SK-N-SH treated with all-trans-retinoic acid at 6 μM for 48 hours (cell line): ENCODE measurements at regions not wholly inside any gene's neighbourhood (a gene's known extent, or its start where the extent isn't known, plus 50 kb on each side); places are given as distances from the start of the nearest gene placed in this dataset.

Experiments used
- ATAC-seq: fragments of 200-7000 bp; cut with Tn5 transposase; 3 replicates; pipeline ENCODE4 v1.9.1; 2020; ENCODE audit warnings: mild to moderate bottlenecking, moderate library complexity
- ARNTL ChIP-seq: fragments of 450-650 bp; formaldehyde crosslinking; IDR thresholded peaks from 2 replicates; pipeline ENCODE4 v1.5.0; 2020; ENCODE audit warnings: low read depth, mild to moderate bottlenecking, moderate library complexity, borderline replicate concordance
- BACH2 ChIP-seq: fragments of 250-450 bp; sonication (Bioruptor Pico); IDR thresholded peaks from 2 replicates; pipeline ENCODE4 v1.9.0; 2021; ENCODE audit warnings: mild to moderate bottlenecking, borderline replicate concordance
- CSDC2 ChIP-seq: fragments of 250-450 bp; sonication (Bioruptor Pico); IDR thresholded peaks from 2 replicates; pipeline ENCODE4 v1.5.0; 2020; ENCODE audit warnings: mild to moderate bottlenecking, moderate library complexity
- ESRRG ChIP-seq: fragments of 250-450 bp; sonication (Bioruptor Pico); IDR thresholded peaks from 2 replicates; pipeline ENCODE4 v1.6.1; 2021; ENCODE audit warnings: mild to moderate bottlenecking
- GLIS3 ChIP-seq: fragments of 250-450 bp; sonication (Bioruptor Pico); IDR thresholded peaks from 2 replicates; pipeline ENCODE4 v1.5.0; 2020; ENCODE audit warnings: mild to moderate bottlenecking, moderate library complexity
- ISL1 ChIP-seq: fragments of 250-450 bp; sonication (Bioruptor Pico); IDR thresholded peaks from 2 replicates; pipeline ENCODE4 v2.1.2; 2022; ENCODE audit warnings: mild to moderate bottlenecking, moderate library complexity
- OSR1 ChIP-seq: fragments of 250-450 bp; sonication (Bioruptor Pico); IDR thresholded peaks from 2 replicates; pipeline ENCODE4 v1.8.0; 2022; ENCODE audit warnings: moderate library complexity, mild to moderate bottlenecking, inconsistent platforms
- RARB ChIP-seq: fragments of 250-450 bp; sonication (Bioruptor Pico); IDR thresholded peaks from 2 replicates; pipeline ENCODE4 v1.8.0; 2021; ENCODE audit warnings: mild to moderate bottlenecking, moderate library complexity
- SNAI2 ChIP-seq: fragments of 250-450 bp; sonication (Bioruptor Pico); IDR thresholded peaks from 2 replicates; pipeline ENCODE4 v1.5.0; 2020; ENCODE audit warnings: mild to moderate bottlenecking, moderate library complexity
- TCF4 ChIP-seq: fragments of 250-450 bp; sonication (Bioruptor Pico); IDR thresholded peaks from 2 replicates; pipeline ENCODE4 v1.8.0; 2021; ENCODE audit warnings: mild to moderate bottlenecking, moderate library complexity, borderline replicate concordance
- TOX ChIP-seq: fragments of 250-450 bp; sonication (Bioruptor Pico); IDR thresholded peaks from 2 replicates; pipeline ENCODE4 v1.8.0; 2021; ENCODE audit warnings: mild to moderate bottlenecking, moderate library complexity, borderline replicate concordance
- ZC3H10 ChIP-seq: fragments of 250-450 bp; sonication (Bioruptor Pico); IDR thresholded peaks from 2 replicates; pipeline ENCODE4 v1.5.1; 2021; ENCODE audit warnings: mild to moderate bottlenecking, moderate library complexity
- ZFP3 ChIP-seq: fragments of 250-450 bp; sonication (Bioruptor Pico); IDR thresholded peaks from 2 replicates; pipeline ENCODE4 v1.5.0; 2020; ENCODE audit warnings: mild to moderate bottlenecking, moderate library complexity
- ZFP30 ChIP-seq: fragments of 450-650 bp; formaldehyde crosslinking; IDR thresholded peaks from 2 replicates; pipeline ENCODE4 v1.5.0; 2022; ENCODE audit warnings: mild to moderate bottlenecking, moderate library complexity
- ZNF565 ChIP-seq: fragments of 450-650 bp; formaldehyde crosslinking; conservative IDR thresholded peaks from 2 replicates; pipeline ENCODE4 v1.5.0; 2020; ENCODE audit warnings: low read depth, mild to moderate bottlenecking, moderate library complexity
- ZNF70 ChIP-seq: fragments of 450-650 bp; formaldehyde crosslinking; IDR thresholded peaks from 2 replicates; pipeline ENCODE4 v1.5.0; 2020; ENCODE audit warnings: mild to moderate bottlenecking, moderate library complexity
- ZNF8 ChIP-seq: fragments of 450-650 bp; formaldehyde crosslinking; IDR thresholded peaks from 2 replicates; pipeline ENCODE4 v1.5.0; 2020; ENCODE audit warnings: mild to moderate bottlenecking, moderate library complexity
- TF ChIP-seq, protein P1 (sequence below): fragments of 250-450 bp; sonication (Bioruptor Pico); IDR thresholded peaks from 2 replicates; pipeline ENCODE4 v1.8.0; 2021; ENCODE audit warnings: low read depth, mild to moderate bottlenecking, moderate library complexity, borderline replicate concordance
- TF ChIP-seq, protein P2 (sequence below): fragments of 250-450 bp; sonication (Bioruptor Pico); IDR thresholded peaks from 2 replicates; pipeline ENCODE4 v1.5.0; 2020; ENCODE audit warnings: mild to moderate bottlenecking, moderate library complexity
- TF ChIP-seq, protein P3 (sequence below): fragments of 250-450 bp; sonication (Bioruptor Pico); IDR thresholded peaks from 2 replicates; pipeline ENCODE4 v1.5.1; 2021; ENCODE audit warnings: mild to moderate bottlenecking, moderate library complexity

DNA sequence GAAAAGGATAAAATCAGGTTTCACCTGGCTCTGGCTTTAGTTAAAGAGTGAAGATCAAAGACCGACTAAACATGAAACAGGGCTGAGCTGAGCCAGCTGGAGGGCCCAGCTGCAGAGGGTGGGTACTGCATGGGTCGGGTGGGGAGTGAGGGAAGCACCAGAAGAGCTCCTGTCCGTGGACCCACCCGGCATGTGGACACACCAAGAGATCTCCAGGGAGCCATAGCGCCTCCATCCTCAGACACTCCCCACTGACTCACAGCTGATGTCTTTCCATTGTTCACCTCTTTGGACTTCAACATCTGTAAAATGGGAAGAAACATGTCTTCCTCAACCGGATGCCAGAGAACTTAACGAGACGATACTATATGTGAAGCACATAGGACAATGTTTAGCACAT lies 178.3 kb upstream of the KLHL29 start:
- no peak for ATAC-seq
- no peak for TF ChIP-seq RARB (CRISPR knock-in tag)
- no peak for TF ChIP-seq ZFP3 (CRISPR knock-in tag)
- TF ChIP-seq ZC3H10 (CRISPR knock-in tag): no peak
- TF ChIP-seq, protein P1, sequence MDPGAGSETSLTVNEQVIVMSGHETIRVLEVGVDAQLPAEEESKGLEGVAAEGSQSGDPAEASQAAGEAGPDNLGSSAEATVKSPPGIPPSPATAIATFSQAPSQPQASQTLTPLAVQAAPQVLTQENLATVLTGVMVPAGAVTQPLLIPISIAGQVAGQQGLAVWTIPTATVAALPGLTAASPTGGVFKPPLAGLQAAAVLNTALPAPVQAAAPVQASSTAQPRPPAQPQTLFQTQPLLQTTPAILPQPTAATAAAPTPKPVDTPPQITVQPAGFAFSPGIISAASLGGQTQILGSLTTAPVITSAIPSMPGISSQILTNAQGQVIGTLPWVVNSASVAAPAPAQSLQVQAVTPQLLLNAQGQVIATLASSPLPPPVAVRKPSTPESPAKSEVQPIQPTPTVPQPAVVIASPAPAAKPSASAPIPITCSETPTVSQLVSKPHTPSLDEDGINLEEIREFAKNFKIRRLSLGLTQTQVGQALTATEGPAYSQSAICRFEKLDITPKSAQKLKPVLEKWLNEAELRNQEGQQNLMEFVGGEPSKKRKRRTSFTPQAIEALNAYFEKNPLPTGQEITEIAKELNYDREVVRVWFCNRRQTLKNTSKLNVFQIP (CRISPR knock-in tag): no peak
- TF ChIP-seq TCF4 (CRISPR knock-in tag): no peak
- TF ChIP-seq ESRRG (CRISPR knock-in tag): no peak
- TF ChIP-seq ZNF70: no peak
- TF ChIP-seq ZFP30 (CRISPR knock-in tag): no peak
- TF ChIP-seq SNAI2 (CRISPR knock-in tag): no peak
- TF ChIP-seq CSDC2 (CRISPR knock-in tag): no peak
- no peak for TF ChIP-seq GLIS3 (CRISPR knock-in tag)
- no peak for TF ChIP-seq ZNF8 (CRISPR knock-in tag)
- TF ChIP-seq ZNF565 (CRISPR knock-in tag): no peak
- TF ChIP-seq, protein P2, sequence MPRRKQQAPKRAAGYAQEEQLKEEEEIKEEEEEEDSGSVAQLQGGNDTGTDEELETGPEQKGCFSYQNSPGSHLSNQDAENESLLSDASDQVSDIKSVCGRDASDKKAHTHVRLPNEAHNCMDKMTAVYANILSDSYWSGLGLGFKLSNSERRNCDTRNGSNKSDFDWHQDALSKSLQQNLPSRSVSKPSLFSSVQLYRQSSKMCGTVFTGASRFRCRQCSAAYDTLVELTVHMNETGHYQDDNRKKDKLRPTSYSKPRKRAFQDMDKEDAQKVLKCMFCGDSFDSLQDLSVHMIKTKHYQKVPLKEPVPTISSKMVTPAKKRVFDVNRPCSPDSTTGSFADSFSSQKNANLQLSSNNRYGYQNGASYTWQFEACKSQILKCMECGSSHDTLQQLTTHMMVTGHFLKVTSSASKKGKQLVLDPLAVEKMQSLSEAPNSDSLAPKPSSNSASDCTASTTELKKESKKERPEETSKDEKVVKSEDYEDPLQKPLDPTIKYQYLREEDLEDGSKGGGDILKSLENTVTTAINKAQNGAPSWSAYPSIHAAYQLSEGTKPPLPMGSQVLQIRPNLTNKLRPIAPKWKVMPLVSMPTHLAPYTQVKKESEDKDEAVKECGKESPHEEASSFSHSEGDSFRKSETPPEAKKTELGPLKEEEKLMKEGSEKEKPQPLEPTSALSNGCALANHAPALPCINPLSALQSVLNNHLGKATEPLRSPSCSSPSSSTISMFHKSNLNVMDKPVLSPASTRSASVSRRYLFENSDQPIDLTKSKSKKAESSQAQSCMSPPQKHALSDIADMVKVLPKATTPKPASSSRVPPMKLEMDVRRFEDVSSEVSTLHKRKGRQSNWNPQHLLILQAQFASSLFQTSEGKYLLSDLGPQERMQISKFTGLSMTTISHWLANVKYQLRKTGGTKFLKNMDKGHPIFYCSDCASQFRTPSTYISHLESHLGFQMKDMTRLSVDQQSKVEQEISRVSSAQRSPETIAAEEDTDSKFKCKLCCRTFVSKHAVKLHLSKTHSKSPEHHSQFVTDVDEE (CRISPR knock-in tag): no peak
- TF ChIP-seq, protein P3, sequence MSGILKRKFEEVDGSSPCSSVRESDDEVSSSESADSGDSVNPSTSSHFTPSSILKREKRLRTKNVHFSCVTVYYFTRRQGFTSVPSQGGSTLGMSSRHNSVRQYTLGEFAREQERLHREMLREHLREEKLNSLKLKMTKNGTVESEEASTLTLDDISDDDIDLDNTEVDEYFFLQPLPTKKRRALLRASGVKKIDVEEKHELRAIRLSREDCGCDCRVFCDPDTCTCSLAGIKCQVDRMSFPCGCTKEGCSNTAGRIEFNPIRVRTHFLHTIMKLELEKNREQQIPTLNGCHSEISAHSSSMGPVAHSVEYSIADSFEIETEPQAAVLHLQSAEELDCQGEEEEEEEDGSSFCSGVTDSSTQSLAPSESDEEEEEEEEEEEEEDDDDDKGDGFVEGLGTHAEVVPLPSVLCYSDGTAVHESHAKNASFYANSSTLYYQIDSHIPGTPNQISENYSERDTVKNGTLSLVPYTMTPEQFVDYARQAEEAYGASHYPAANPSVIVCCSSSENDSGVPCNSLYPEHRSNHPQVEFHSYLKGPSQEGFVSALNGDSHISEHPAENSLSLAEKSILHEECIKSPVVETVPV (CRISPR knock-in tag): no peak
- TF ChIP-seq BACH2 (CRISPR knock-in tag): no peak

DNA sequence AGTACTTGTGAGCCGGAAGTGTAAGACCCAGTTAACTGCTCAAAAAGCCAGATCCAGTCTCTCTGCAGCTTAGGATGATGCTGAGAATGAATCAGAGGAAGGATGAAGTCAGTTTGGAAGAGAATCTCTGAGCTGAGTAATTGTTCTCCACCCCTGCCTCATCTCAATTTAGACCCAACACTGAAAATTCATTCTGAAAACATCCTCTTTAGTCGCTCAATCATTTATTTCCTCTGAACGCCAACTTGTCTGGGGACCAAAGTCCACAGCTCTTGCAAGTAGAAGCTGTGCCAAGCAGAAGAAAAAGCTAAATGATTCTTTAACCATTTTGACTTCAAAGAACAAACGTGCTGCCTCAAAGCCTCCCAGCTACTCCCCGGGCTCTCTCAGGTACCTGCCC lies 177.1 kb upstream of the KLHL29 start:
- TF ChIP-seq, protein P3 (CRISPR knock-in tag): no peak
- TF ChIP-seq ESRRG (CRISPR knock-in tag) (no peak), BACH2 (CRISPR knock-in tag) (no peak), ISL1 (CRISPR knock-in tag) (no peak)
- TF ChIP-seq, protein P1 (CRISPR knock-in tag): no peak
- TF ChIP-seq, protein P2 (CRISPR knock-in tag): no peak
- ATAC-seq: no peak

DNA sequence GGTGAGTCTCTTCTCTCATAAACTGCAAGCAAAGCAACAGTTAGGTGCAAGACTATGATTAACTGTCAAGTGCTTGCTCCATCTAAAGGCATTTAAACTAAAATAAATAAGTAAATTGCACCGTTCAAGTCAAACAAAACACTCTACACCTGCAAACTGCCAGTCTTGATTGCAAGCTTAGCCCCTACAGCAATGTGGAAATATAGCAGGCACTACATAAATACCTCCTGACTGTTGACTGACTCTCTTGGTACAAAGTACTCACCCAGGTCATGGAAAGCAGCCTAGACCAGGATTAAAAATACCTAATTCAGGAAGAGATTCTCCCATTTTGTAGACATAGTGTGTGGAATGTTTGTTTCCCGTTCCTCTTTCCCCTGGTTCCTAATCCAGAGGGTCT lies 176.6 kb upstream of the KLHL29 start:
- no peak for ATAC-seq
- TF ChIP-seq ZFP3 (CRISPR knock-in tag): no peak
- TF ChIP-seq, protein P3 (CRISPR knock-in tag): no peak
- TF ChIP-seq TOX (CRISPR knock-in tag): no peak
- TF ChIP-seq ZC3H10 (CRISPR knock-in tag): no peak
- no peak for TF ChIP-seq ARNTL (CRISPR knock-in tag)
- no peak for TF ChIP-seq TCF4 (CRISPR knock-in tag)
- no peak for TF ChIP-seq ESRRG (CRISPR knock-in tag)
- no peak for TF ChIP-seq BACH2 (CRISPR knock-in tag)
- TF ChIP-seq, protein P2 (CRISPR knock-in tag): no peak
- no peak for TF ChIP-seq OSR1
- TF ChIP-seq ZNF565 (CRISPR knock-in tag): no peak
- TF ChIP-seq CSDC2 (CRISPR knock-in tag): no peak
